H54 (cell line): ENCODE measurements at regions not wholly inside any gene's neighbourhood (a gene's known extent, or its start where the extent isn't known, plus 50 kb on each side); places are given as distances from the start of the nearest gene placed in this dataset.

Source experiments
- DNase-seq: peaks from one replicate; pipeline ENCODE4 v3.0.0; 2011; ENCODE audit warnings: low spot score, mixed read lengths; ENCODE audit not compliant: insufficient read length
- FAIRE-seq: peaks from 3 replicates; lab custom pipeline; 2011; peaks lifted over from hg19 to GRCh38; lab: Jason Lieb, UNC
- POLR2A ChIP-seq: IDR thresholded peaks from 2 replicates; pipeline ENCODE4 v1.6.1; 2011; ENCODE audit warnings: low read depth, mild to moderate bottlenecking, low read length

GRCh38 chr7:155979566-155979965 lies 167.3 kb upstream of the SHH start:
- DNase-seq, result no peak
- no peak for FAIRE-seq
- no peak for TF ChIP-seq POLR2A

- FAIRE-seq, result no peak
- no peak for TF ChIP-seq POLR2A
- DNase-seq, result no peak
Observed at GRCh38 chr7:155975490-155975889, 163.2 kb upstream of the SHH start.

- FAIRE-seq, result no peak
- DNase-seq, result no peak
- no peak for TF ChIP-seq POLR2A
Observed at GRCh38 chr7:155974186-155974897, 162.1 kb upstream of the SHH start.

GRCh38 chr7:155973451-155973997 lies 161.3 kb upstream of the SHH start:
- DNase-seq (no peak), FAIRE-seq (no peak)
- TF ChIP-seq POLR2A, result no peak

- no peak for TF ChIP-seq POLR2A
- DNase-seq (no peak), FAIRE-seq (no peak)
Observed at GRCh38 chr7:155972651-155973390, 160.6 kb upstream of the SHH start.

GRCh38 chr7:155972247-155972646 lies 160.0 kb upstream of the SHH start:
- no peak for FAIRE-seq
- DNase-seq, result no peak
- no peak for TF ChIP-seq POLR2A

- FAIRE-seq, result no peak
- no peak for TF ChIP-seq POLR2A
- no peak for DNase-seq
Observed at GRCh38 chr7:155971180-155971770, 159.0 kb upstream of the SHH start.

- DNase-seq (no peak), FAIRE-seq (no peak)
- no peak for TF ChIP-seq POLR2A
Observed at GRCh38 chr7:155969192-155969929, 157.1 kb upstream of the SHH start.

GRCh38 chr7:155965010-155965409 lies 152.7 kb upstream of the SHH start:
- TF ChIP-seq POLR2A, result no peak
- FAIRE-seq (no peak), DNase-seq (peak; percentile 34)

- no peak for TF ChIP-seq POLR2A
- DNase-seq (no peak), FAIRE-seq (no peak)
Observed at GRCh38 chr7:155964543-155964942, 152.3 kb upstream of the SHH start.

GRCh38 chr7:155963771-155964195 lies 151.5 kb upstream of the SHH start:
- FAIRE-seq (no peak), DNase-seq (no peak)
- no peak for TF ChIP-seq POLR2A

GRCh38 chr7:155963356-155963755 lies 151.1 kb upstream of the SHH start:
- no peak for TF ChIP-seq POLR2A
- DNase-seq (no peak), FAIRE-seq (no peak)

GRCh38 chr7:155962968-155963300 lies 150.7 kb upstream of the SHH start:
- no peak for TF ChIP-seq POLR2A
- DNase-seq (no peak), FAIRE-seq (no peak)
